Caco-2 (cell line): ENCODE measurements at regions not wholly inside any gene's neighbourhood (a gene's known extent, or its start where the extent isn't known, plus 50 kb on each side); places are given as distances from the start of the nearest gene placed in this dataset.

Experiments used
- BruUV-seq: library from RNA; stranded (reverse); fragments of 400-500 nt; replicated peaks from 2 replicates; lab custom pipeline; 2021; lab: Mats Ljungman, UMichigan
- CTCF ChIA-PET: fragments of 300-600 bp; sonication (Branson Sonifier 250); formaldehyde crosslinking; loops from one replicate; lab custom pipeline; 2022; ENCODE audit warnings: antibody characterized with exemption; lab: Charles Lee
- POLR2A ChIA-PET: fragments of 300-600 bp; sonication (Branson Sonifier 250); formaldehyde crosslinking; loops from one replicate; lab custom pipeline; 2022; ENCODE audit warnings: antibody characterized with exemption; lab: Charles Lee
- DNase-seq, 2 experiments: peaks; one replicate each; pipeline versions ENCODE4 v3.0.0 to v3.0.0-alpha.2; 2020 to 2022
- H3K27me3 ChIP-seq: replicated peaks from 2 replicates; pipeline ENCODE4 v1.6.0; 2011; ENCODE audit warnings: low read length; ENCODE audit not compliant: control insufficient read depth, insufficient read depth
- H3K36me3 ChIP-seq: 2 replicates; pipeline ENCODE4 v1.5.1; 2011; ENCODE audit warnings: low read length; ENCODE audit not compliant: control insufficient read depth, insufficient read depth
- H3K4me1 ChIP-seq: fragments of 250-450 bp; sonication (Bioruptor Pico); 2 replicates; pipeline ENCODE4 v1.5.1; 2020; ENCODE audit warnings: mild to moderate bottlenecking
- H3K4me3 ChIP-seq: 2 replicates; pipeline ENCODE4 v1.5.1; 2011; ENCODE audit warnings: low read depth, mild to moderate bottlenecking, control low read depth, low read length
- H3K9me3 ChIP-seq: fragments of 250-450 bp; sonication (Bioruptor Pico); 2 replicates; pipeline ENCODE4 v1.5.1; 2020; ENCODE audit warnings: mild to moderate bottlenecking, moderate library complexity
- H3K27ac Mint-ChIP-seq: one replicate; pipeline ENCODE4 v1.8.0; 2022; ENCODE audit warnings: mixed read lengths; ENCODE audit not compliant: unreplicated experiment
- H3K27me3 Mint-ChIP-seq: one replicate; pipeline ENCODE4 v1.8.0; 2022; ENCODE audit warnings: mixed read lengths; ENCODE audit not compliant: insufficient read depth, unreplicated experiment
- H3K36me3 Mint-ChIP-seq: one replicate; pipeline ENCODE4 v1.8.0; 2022; ENCODE audit warnings: mild to moderate bottlenecking, mixed read lengths; ENCODE audit not compliant: insufficient read depth, unreplicated experiment
- H3K4me1 Mint-ChIP-seq: one replicate; pipeline ENCODE4 v1.8.0; 2022; ENCODE audit warnings: low read depth, mixed read lengths; ENCODE audit not compliant: unreplicated experiment
- H3K4me3 Mint-ChIP-seq: one replicate; pipeline ENCODE4 v1.8.0; 2022; ENCODE audit warnings: mild to moderate bottlenecking, moderate library complexity, mixed read lengths; ENCODE audit not compliant: unreplicated experiment
- H3K9me3 Mint-ChIP-seq: one replicate; pipeline ENCODE4 v1.8.0; 2022; ENCODE audit warnings: mixed read lengths; ENCODE audit not compliant: unreplicated experiment
- intact Hi-C: fragments of 100-400 bp; cut with micrococcal nuclease; formaldehyde crosslinking; loops from one replicate; pipeline ENCODE4 v1.10.0; 2022; ENCODE audit not compliant: unreplicated experiment
- TF ChIP-seq, protein P1 (sequence below), 2 experiments: fragments of 200-600 bp in 1 of 2; IDR thresholded peaks; 1 replicate in 1 of 2; 2 replicates in 1 of 2; pipeline versions ENCODE4 v1.5.1 to v1.8.0; 2011 to 2022; ENCODE audit warnings: antibody characterized with exemption in 1 of 2, control low read depth in 1 of 2, inconsistent platforms in 1 of 2, low read depth in 1 of 2, low read length in 1 of 2, mild to moderate bottlenecking in 1 of 2, moderate library complexity in 1 of 2; ENCODE audit not compliant: insufficient read depth in 1 of 2, severe bottlenecking in 1 of 2, unreplicated experiment in 1 of 2

GRCh38 chr12:67884596-67884995, 104.7 kb upstream of the IFNG-AS1 start:
- ChIA-PET POLR2A (no interaction called here), CTCF (no interaction called here)
- Histone ChIP-seq H3K9me3 (no peaks in the 10 kb centered on the region), H3K4me1 (no peaks in the 10 kb centered on the region), H3K36me3 (no peaks in the 10 kb centered on the region), H3K4me3 (no peak overlapping the region), H3K27me3 (no peaks in the 10 kb centered on the region)
- TF ChIP-seq, protein P1, sequence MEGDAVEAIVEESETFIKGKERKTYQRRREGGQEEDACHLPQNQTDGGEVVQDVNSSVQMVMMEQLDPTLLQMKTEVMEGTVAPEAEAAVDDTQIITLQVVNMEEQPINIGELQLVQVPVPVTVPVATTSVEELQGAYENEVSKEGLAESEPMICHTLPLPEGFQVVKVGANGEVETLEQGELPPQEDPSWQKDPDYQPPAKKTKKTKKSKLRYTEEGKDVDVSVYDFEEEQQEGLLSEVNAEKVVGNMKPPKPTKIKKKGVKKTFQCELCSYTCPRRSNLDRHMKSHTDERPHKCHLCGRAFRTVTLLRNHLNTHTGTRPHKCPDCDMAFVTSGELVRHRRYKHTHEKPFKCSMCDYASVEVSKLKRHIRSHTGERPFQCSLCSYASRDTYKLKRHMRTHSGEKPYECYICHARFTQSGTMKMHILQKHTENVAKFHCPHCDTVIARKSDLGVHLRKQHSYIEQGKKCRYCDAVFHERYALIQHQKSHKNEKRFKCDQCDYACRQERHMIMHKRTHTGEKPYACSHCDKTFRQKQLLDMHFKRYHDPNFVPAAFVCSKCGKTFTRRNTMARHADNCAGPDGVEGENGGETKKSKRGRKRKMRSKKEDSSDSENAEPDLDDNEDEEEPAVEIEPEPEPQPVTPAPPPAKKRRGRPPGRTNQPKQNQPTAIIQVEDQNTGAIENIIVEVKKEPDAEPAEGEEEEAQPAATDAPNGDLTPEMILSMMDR (IDR thresholded peaks at IDR 0.05; ENCODE audit: insufficient read depth in 1 of 2, low read depth in 1 of 2, low read length in 1 of 2, severe bottlenecking in 1 of 2, unreplicated experiment in 1 of 2): no peak
- no peaks in the 10 kb centered on the region for H3K36me3 Mint-ChIP-seq
- H3K4me1 Mint-ChIP-seq: no peaks in the 10 kb centered on the region
- H3K9me3 Mint-ChIP-seq: no peaks in the 10 kb centered on the region
- no peak overlapping the region for H3K27ac Mint-ChIP-seq
- no peak for DNase-seq
- no TSS peak for BruUV-seq
- intact Hi-C loops: no loop called here
- H3K4me3 Mint-ChIP-seq: no peak overlapping the region
- H3K27me3 Mint-ChIP-seq: peaks cover 14% of the 10 kb centered on the region

DNA sequence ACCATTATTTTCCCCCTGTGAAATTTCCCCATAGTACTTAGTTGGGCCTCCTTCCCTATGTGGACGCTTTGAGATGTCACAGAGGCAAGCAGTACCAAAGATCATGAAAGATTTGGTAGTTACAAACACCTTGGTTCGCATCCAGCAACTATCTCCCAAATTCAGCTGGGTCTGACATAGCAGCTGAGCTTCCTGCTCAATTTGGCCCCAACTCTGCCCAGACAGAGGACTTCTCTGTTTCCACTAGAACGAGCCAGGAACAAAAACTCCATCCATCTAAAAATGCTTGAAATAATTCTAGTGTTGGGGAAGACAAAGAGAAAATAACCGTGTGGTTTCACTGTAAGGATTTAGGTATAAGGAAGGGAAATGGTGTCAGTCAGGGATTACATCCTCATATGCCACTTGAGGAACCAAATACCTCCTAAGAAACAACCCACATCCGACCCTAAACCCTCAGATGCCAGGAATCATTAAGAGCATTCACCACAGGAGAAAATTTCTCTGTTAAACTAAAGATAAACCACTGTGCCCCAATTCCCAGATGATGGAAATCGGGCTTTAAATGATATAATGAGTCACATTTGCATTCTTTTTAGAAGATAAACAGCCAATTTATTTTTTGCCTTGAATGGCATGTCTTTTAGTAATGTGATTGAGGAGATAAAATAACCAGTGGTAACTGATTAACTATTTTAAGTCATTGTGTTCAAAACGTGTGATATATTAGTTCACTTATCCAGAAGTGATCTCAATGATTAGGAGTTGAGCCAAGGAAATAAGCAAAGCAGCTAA, 103.7 kb upstream of the IFNG-AS1 start:
- H3K4me1 Mint-ChIP-seq: no peaks in the 10 kb centered on the region
- no peaks in the 10 kb centered on the region for H3K9me3 Mint-ChIP-seq
- H3K9me3 ChIP-seq: no peaks in the 10 kb centered on the region
- no peak overlapping the region for H3K4me3 Mint-ChIP-seq
- H3K4me3 ChIP-seq: no peak overlapping the region
- intact Hi-C loops: no loop called here
- TF ChIP-seq, protein P1 (IDR thresholded peaks at IDR 0.05; ENCODE audit: insufficient read depth in 1 of 2, low read depth in 1 of 2, low read length in 1 of 2, severe bottlenecking in 1 of 2, unreplicated experiment in 1 of 2): no peak
- BruUV-seq: no TSS peak
- H3K27me3 Mint-ChIP-seq: peaks cover 14% of the 10 kb centered on the region
- H3K27me3 ChIP-seq: no peaks in the 10 kb centered on the region
- DNase-seq: no peak
- ChIA-PET POLR2A (no interaction called here), CTCF (no interaction called here)
- H3K27ac Mint-ChIP-seq: no peak overlapping the region
- no peaks in the 10 kb centered on the region for H3K36me3 ChIP-seq
- no peaks in the 10 kb centered on the region for H3K4me1 ChIP-seq
- no peaks in the 10 kb centered on the region for H3K36me3 Mint-ChIP-seq

DNA sequence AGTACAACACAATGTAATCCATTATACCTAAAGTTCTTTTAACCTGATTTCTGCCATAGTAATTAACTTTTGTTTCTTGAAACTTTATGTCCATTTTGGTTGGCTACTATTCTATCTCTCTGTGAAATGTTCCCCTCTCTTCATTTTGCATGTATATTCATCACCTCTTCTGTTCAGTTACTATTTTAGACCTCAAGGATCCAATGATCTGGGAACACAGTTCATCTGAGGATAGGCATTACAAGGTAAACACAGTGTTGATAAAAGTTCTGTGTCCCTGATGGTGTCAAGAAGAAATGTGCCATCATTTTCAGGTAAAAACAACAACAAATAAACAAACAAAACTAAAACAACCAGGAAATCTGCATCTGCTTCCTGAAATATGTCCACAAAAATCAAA, 102.2 kb upstream of the IFNG-AS1 start:
- Histone ChIP-seq H3K27me3 (no peaks in the 10 kb centered on the region), H3K36me3 (no peaks in the 10 kb centered on the region), H3K9me3 (no peaks in the 10 kb centered on the region), H3K4me1 (no peaks in the 10 kb centered on the region), H3K4me3 (no peak overlapping the region)
- Mint-ChIP-seq H3K4me3 (no peak overlapping the region), H3K36me3 (no peaks in the 10 kb centered on the region), H3K27me3 (peaks cover 16% of the 10 kb centered on the region), H3K9me3 (no peaks in the 10 kb centered on the region), H3K27ac (no peak overlapping the region), H3K4me1 (no peaks in the 10 kb centered on the region)
- TF ChIP-seq, protein P1 (IDR thresholded peaks at IDR 0.05; ENCODE audit: insufficient read depth in 1 of 2, low read depth in 1 of 2, low read length in 1 of 2, severe bottlenecking in 1 of 2, unreplicated experiment in 1 of 2): no peak
- ChIA-PET POLR2A (no interaction called here), CTCF (no interaction called here)
- intact Hi-C loops: no loop called here
- no TSS peak for BruUV-seq
- DNase-seq: no peak
